ENCODE measurements at regions not wholly inside any gene's neighbourhood (a gene's known extent, or its start where the extent isn't known, plus 50 kb on each side); places are given as distances from the start of the nearest gene placed in this dataset.
A peak's percentile ranks its signal among the peaks of the same experiment; 100 is the strongest.

DNA sequence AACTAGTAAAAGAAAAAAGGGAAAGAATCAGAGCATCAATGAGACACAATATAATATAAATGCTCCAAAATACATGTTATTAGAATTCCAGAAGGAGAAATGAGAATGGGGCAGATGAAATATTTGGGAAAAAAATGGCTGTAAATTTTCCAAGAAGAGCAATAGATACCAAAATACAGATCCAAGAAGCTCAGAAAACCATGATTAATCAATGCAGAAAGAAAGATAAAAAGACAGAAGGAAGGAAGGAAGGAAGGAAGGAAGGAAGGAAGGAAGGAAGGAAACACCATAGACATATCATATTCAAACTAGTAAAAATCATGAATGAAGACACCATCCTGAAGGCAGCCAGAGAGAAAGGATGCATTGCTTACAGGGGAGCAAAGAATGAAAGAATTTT is 920.9 kb downstream of the EFNA5 start:
- TF ChIP-seq EZH2 (IDR thresholded peaks at IDR 0.05; ENCODE audit: borderline replicate concordance, low read depth, low read length, poor library complexity, severe bottlenecking) (no peak), CTCF (conservative IDR thresholded peaks at IDR 0.05; ENCODE audit: low read depth, low read length) (no peak)
- no TSS peak for BruUV-seq (replicated peaks)
- CTCF ChIA-PET: interaction anchor here (0.6 kb wide), 1 partner anchor 295 kb away, joined by 3 read pairs; no protein-coding TSS in a partner anchor

GRCh38 chr5:106739127-106739526 is 931.6 kb downstream of the EFNA5 start:
- H3K4me1 ChIP-seq (ENCODE audit: insufficient read depth, low read length, poor library complexity, severe bottlenecking): peaks cover 28% of the 10 kb centered on the region
- H3K4me3 ChIP-seq (ENCODE audit: low read depth, low read length, poor library complexity, severe bottlenecking): no peak overlapping the region
- intact Hi-C loops (cut with micrococcal nuclease; ENCODE audit: unreplicated experiment): loop anchor here (10.0 kb wide), 1 partner anchor 274 kb away; no protein-coding TSS in a partner anchor
- no peak for TF ChIP-seq CTCF (conservative IDR thresholded peaks at IDR 0.05; ENCODE audit: low read depth, low read length)
- TF ChIP-seq EZH2 (IDR thresholded peaks at IDR 0.05; ENCODE audit: borderline replicate concordance, low read depth, low read length, poor library complexity, severe bottlenecking): no peak
- H3K27me3 ChIP-seq (replicated peaks; ENCODE audit: insufficient read depth, low read depth, low read length, poor library complexity): no peaks in the 10 kb centered on the region
- BruUV-seq (replicated peaks): no TSS peak
- no peak overlapping the region for H3K27ac ChIP-seq (ENCODE audit: low read depth, low read length, poor library complexity, severe bottlenecking)
- peaks cover 7% of the 10 kb centered on the region for H3K9me3 ChIP-seq (ENCODE audit: low read depth, low read length, poor library complexity, severe bottlenecking)
- DNase-seq (ENCODE audit: low spot score): no peak
- CTCF ChIA-PET: no interaction called here
- no peaks in the 10 kb centered on the region for H3K36me3 ChIP-seq (ENCODE audit: insufficient read depth, low read length, poor library complexity, severe bottlenecking)
- POLR2A ChIA-PET (ENCODE audit: low non-redundant PET): no interaction called here

More for the DNA sequence above, 920.9 kb downstream of the EFNA5 start:
- Histone ChIP-seq H3K9me3 (ENCODE audit: low read depth, low read length, poor library complexity, severe bottlenecking) (no peaks in the 10 kb centered on the region), H3K36me3 (ENCODE audit: insufficient read depth, low read length, poor library complexity, severe bottlenecking) (no peaks in the 10 kb centered on the region), H3K27ac (ENCODE audit: low read depth, low read length, poor library complexity, severe bottlenecking) (peak overlapping the region; percentile 89), H3K4me1 (ENCODE audit: insufficient read depth, low read length, poor library complexity, severe bottlenecking) (peaks cover 48% of the 10 kb centered on the region), H3K4me3 (ENCODE audit: low read depth, low read length, poor library complexity, severe bottlenecking) (no peak overlapping the region), H3K27me3 (replicated peaks; ENCODE audit: insufficient read depth, low read depth, low read length, poor library complexity) (no peaks in the 10 kb centered on the region)
- intact Hi-C loops (cut with micrococcal nuclease; ENCODE audit: unreplicated experiment): loop anchor here (5.0 to 10.0 kb wide), 4 partner anchors 125 to 922 kb away; partner anchors contain the start of gene EFNA5
- DNase-seq (ENCODE audit: low spot score): peak; percentile 84
- POLR2A ChIA-PET (ENCODE audit: low non-redundant PET): interaction anchor here (1.0 kb wide), 1 partner anchor 291 kb away, joined by 6 read pairs; no protein-coding TSS in a partner anchor

GRCh38 chr5:106737111-106737510 is 933.6 kb downstream of the EFNA5 start:
- no peak overlapping the region for H3K4me3 ChIP-seq (ENCODE audit: low read depth, low read length, poor library complexity, severe bottlenecking)
- DNase-seq (ENCODE audit: low spot score): no peak
- TF ChIP-seq EZH2 (IDR thresholded peaks at IDR 0.05; ENCODE audit: borderline replicate concordance, low read depth, low read length, poor library complexity, severe bottlenecking) (no peak), CTCF (conservative IDR thresholded peaks at IDR 0.05; ENCODE audit: low read depth, low read length) (no peak)
- H3K4me1 ChIP-seq (ENCODE audit: insufficient read depth, low read length, poor library complexity, severe bottlenecking): peaks cover 28% of the 10 kb centered on the region
- no peaks in the 10 kb centered on the region for H3K27me3 ChIP-seq (replicated peaks; ENCODE audit: insufficient read depth, low read depth, low read length, poor library complexity)
- BruUV-seq (replicated peaks): no TSS peak
- intact Hi-C loops (cut with micrococcal nuclease; ENCODE audit: unreplicated experiment): loop anchor here (10.0 kb wide), 1 partner anchor 272 kb away; no protein-coding TSS in a partner anchor
- ChIA-PET CTCF (no interaction called here), POLR2A (ENCODE audit: low non-redundant PET) (no interaction called here)
- H3K27ac ChIP-seq (ENCODE audit: low read depth, low read length, poor library complexity, severe bottlenecking): peak overlapping the region; percentile 18
- H3K9me3 ChIP-seq (ENCODE audit: low read depth, low read length, poor library complexity, severe bottlenecking): peaks cover 26% of the 10 kb centered on the region
- H3K36me3 ChIP-seq (ENCODE audit: insufficient read depth, low read length, poor library complexity, severe bottlenecking): no peaks in the 10 kb centered on the region

All from A673 (cell line).